ENCODE measurements at regions not wholly inside any gene's neighbourhood (a gene's known extent, or its start where the extent isn't known, plus 50 kb on each side); places are given as distances from the start of the nearest gene placed in this dataset.

DNA sequence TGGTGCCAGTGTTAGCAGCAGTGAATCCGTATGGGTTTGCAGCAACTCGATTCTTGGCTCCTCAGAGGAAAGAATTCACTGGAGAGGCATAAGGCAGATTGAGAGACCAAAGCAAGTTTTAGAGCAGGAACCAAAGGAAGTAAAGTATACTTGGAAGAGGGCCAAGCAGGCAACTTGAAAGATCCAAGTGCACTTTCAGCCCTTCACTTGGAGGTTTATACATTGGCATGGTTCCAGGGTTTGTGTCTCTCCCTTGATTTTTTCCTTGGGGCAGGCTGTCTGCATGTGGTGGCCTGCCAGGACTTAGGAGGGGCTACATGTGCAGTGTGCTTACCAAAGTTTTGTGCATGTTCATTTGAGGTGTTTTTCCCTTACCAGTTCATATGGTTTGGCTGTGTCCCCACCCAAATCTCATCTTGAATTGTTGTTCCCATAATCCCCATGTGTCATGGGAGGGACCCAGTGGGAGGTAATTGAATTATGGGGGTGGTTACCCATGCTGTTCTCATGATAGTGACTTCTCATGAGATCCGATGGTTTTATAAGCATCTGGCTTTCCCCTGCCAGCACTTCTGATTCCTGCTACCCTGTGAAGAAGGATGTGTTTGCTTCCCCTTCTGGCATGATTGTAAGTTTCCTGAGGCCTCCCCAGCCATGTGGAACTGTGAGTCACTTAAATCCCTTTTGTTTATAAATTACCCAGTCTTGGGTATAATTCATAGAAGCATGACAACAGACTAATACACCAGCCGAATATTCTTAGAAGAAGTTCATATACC, 86.2 kb upstream of the TSPAN5 start:
- TF ChIP-seq EZH2 (IDR thresholded peaks at IDR 0.05; ENCODE audit: insufficient read depth, poor library complexity, severe bottlenecking) = no peak
- no peak for TF ChIP-seq EZH2phosphoT487 (IDR thresholded peaks at IDR 0.05; ENCODE audit: insufficient read depth, low read depth)
